ENCODE measurements at regions not wholly inside any gene's neighbourhood (a gene's known extent, or its start where the extent isn't known, plus 50 kb on each side); places are given as distances from the start of the nearest gene placed in this dataset.

- H3K4me3 Mint-ChIP-seq = peak overlapping the region; percentile 1 to 85 (median 62)
- peaks cover 0 to 2% (median 0%) of the 10 kb centered on the region in 3 donors for H3K27me3 Mint-ChIP-seq
- no peaks in the 10 kb centered on the region for H3K36me3 Mint-ChIP-seq
- peak; percentile 27 for DNase-seq
- ATAC-seq (ENCODE audit: low read depth in 2 of 2) = peak; percentile 71 to 73
- peaks cover 0 to 4% (median 2%) of the 10 kb centered on the region in 7 donors for H3K9me3 Mint-ChIP-seq
- peak overlapping the region in 5 of 6 donors; percentile 22 to 81 (median 66) for H3K27ac Mint-ChIP-seq
- H3K4me1 Mint-ChIP-seq = peaks cover 42 to 59% (median 45%) of the 10 kb centered on the region in 3 donors
These were observed 73.9 kb upstream of the DUSP22 start for GRCh38 chr6:218153-219018.

- H3K4me1 Mint-ChIP-seq = peaks cover 39 to 60% (median 43%) of the 10 kb centered on the region in 3 donors
- H3K27me3 Mint-ChIP-seq = no peaks in the 10 kb centered on the region
- DNase-seq = peak; percentile 55
- H3K27ac Mint-ChIP-seq = peak overlapping the region; percentile 22 to 81 (median 72)
- peak; percentile 72 to 77 for ATAC-seq (ENCODE audit: low read depth in 2 of 2)
- H3K4me3 Mint-ChIP-seq = peak overlapping the region; percentile 1 to 85 (median 62)
- peaks cover 0 to 3% (median 0%) of the 10 kb centered on the region in 7 donors for H3K9me3 Mint-ChIP-seq
- H3K36me3 Mint-ChIP-seq = no peaks in the 10 kb centered on the region
These were observed 73.2 kb upstream of the DUSP22 start for GRCh38 chr6:219019-219570.

- Mint-ChIP-seq H3K36me3 (no peaks in the 10 kb centered on the region), H3K27ac (peak overlapping the region in 2 of 6 donors; percentile 49 to 60), H3K4me3 (peak overlapping the region in 4 of 8 donors; percentile 59 to 85 (median 69)), H3K27me3 (no peaks in the 10 kb centered on the region), H3K9me3 (peaks cover 0 to 3% (median 0%) of the 10 kb centered on the region in 7 donors), H3K4me1 (peaks cover 38 to 59% (median 39%) of the 10 kb centered on the region in 3 donors)
- ATAC-seq (ENCODE audit: low read depth in 2 of 2) (no peak), DNase-seq (peak; percentile 27)
These were observed 72.6 kb upstream of the DUSP22 start for GRCh38 chr6:219641-220198.

- DNase-seq = no peak
- Mint-ChIP-seq H3K9me3 (peaks cover 0 to 3% (median 0%) of the 10 kb centered on the region in 7 donors), H3K27me3 (no peaks in the 10 kb centered on the region), H3K27ac (peak overlapping the region in 1 of 6 donors; percentile 49), H3K4me1 (peaks cover 37 to 59% (median 45%) of the 10 kb centered on the region in 3 donors), H3K4me3 (peak overlapping the region in 1 of 8 donors; percentile 59), H3K36me3 (no peaks in the 10 kb centered on the region)
- no peak for ATAC-seq (ENCODE audit: low read depth in 2 of 2)
These were observed 72.0 kb upstream of the DUSP22 start for GRCh38 chr6:220312-220711.

GRCh38 chr6:220721-221475 lies 71.4 kb upstream of the DUSP22 start:
- Mint-ChIP-seq H3K4me3 (no peak overlapping the region), H3K27me3 (no peaks in the 10 kb centered on the region), H3K36me3 (no peaks in the 10 kb centered on the region), H3K4me1 (peaks cover 35 to 59% (median 45%) of the 10 kb centered on the region in 3 donors), H3K27ac (no peak overlapping the region), H3K9me3 (peaks cover 0 to 3% (median 0%) of the 10 kb centered on the region in 7 donors)
- ATAC-seq (ENCODE audit: low read depth in 2 of 2) (no peak), DNase-seq (no peak)

- Mint-ChIP-seq H3K4me1 (peaks cover 34 to 60% (median 45%) of the 10 kb centered on the region in 3 donors), H3K27ac (no peak overlapping the region), H3K36me3 (no peaks in the 10 kb centered on the region), H3K4me3 (no peak overlapping the region), H3K9me3 (peaks cover 0 to 3% (median 0%) of the 10 kb centered on the region in 7 donors), H3K27me3 (no peaks in the 10 kb centered on the region)
- ATAC-seq (ENCODE audit: low read depth in 2 of 2) (no peak), DNase-seq (no peak)
These were observed 70.5 kb upstream of the DUSP22 start for GRCh38 chr6:221531-222349.

- Mint-ChIP-seq H3K4me3 (no peak overlapping the region), H3K36me3 (no peaks in the 10 kb centered on the region), H3K4me1 (peaks cover 31 to 60% (median 46%) of the 10 kb centered on the region in 3 donors), H3K9me3 (no peaks in the 10 kb centered on the region), H3K27me3 (no peaks in the 10 kb centered on the region), H3K27ac (peak overlapping the region in 1 of 6 donors; percentile 9)
- ATAC-seq (ENCODE audit: low read depth in 2 of 2) (no peak), DNase-seq (no peak)
These were observed 69.8 kb upstream of the DUSP22 start for GRCh38 chr6:222468-222867.

GRCh38 chr6:223136-223535 lies 69.2 kb upstream of the DUSP22 start:
- H3K27me3 Mint-ChIP-seq = no peaks in the 10 kb centered on the region
- no peaks in the 10 kb centered on the region for H3K36me3 Mint-ChIP-seq
- no peak overlapping the region for H3K27ac Mint-ChIP-seq
- peaks cover 31 to 60% (median 40%) of the 10 kb centered on the region in 3 donors for H3K4me1 Mint-ChIP-seq
- H3K4me3 Mint-ChIP-seq = no peak overlapping the region
- DNase-seq (no peak), ATAC-seq (ENCODE audit: low read depth in 2 of 2) (no peak)
- H3K9me3 Mint-ChIP-seq = no peaks in the 10 kb centered on the region

- ATAC-seq (ENCODE audit: low read depth in 2 of 2) (no peak), DNase-seq (no peak)
- Mint-ChIP-seq H3K9me3 (no peaks in the 10 kb centered on the region), H3K4me3 (no peak overlapping the region), H3K36me3 (no peaks in the 10 kb centered on the region), H3K27me3 (no peaks in the 10 kb centered on the region), H3K27ac (no peak overlapping the region), H3K4me1 (peaks cover 30 to 55% (median 34%) of the 10 kb centered on the region in 3 donors)
These were observed 68.5 kb upstream of the DUSP22 start for GRCh38 chr6:223763-224162.

GRCh38 chr6:224350-224749 lies 67.9 kb upstream of the DUSP22 start:
- Mint-ChIP-seq H3K36me3 (no peaks in the 10 kb centered on the region), H3K4me1 (peaks cover 24 to 49% (median 28%) of the 10 kb centered on the region in 3 donors), H3K27me3 (no peaks in the 10 kb centered on the region), H3K4me3 (no peak overlapping the region), H3K27ac (peak overlapping the region in 2 of 6 donors; percentile 21 to 47), H3K9me3 (no peaks in the 10 kb centered on the region)
- no peak for DNase-seq
- no peak for ATAC-seq (ENCODE audit: low read depth in 2 of 2)

GRCh38 chr6:225121-225721 lies 67.1 kb upstream of the DUSP22 start:
- no peaks in the 10 kb centered on the region for H3K27me3 Mint-ChIP-seq

GRCh38 chr6:225907-226306 lies 66.4 kb upstream of the DUSP22 start:
- ATAC-seq (ENCODE audit: low read depth in 2 of 2) = no peak
- Mint-ChIP-seq H3K27me3 (no peaks in the 10 kb centered on the region), H3K36me3 (no peaks in the 10 kb centered on the region), H3K4me3 (peak overlapping the region in 1 of 8 donors; percentile 35), H3K4me1 (peaks cover 19 to 39% (median 21%) of the 10 kb centered on the region in 3 donors), H3K9me3 (no peaks in the 10 kb centered on the region), H3K27ac (peak overlapping the region in 3 of 6 donors; percentile 34 to 70 (median 65))
- no peak for DNase-seq

More at GRCh38 chr6:225121-225721, 67.1 kb upstream of the DUSP22 start:
- peak overlapping the region in 4 of 6 donors; percentile 34 to 82 (median 70) for H3K27ac Mint-ChIP-seq
- ATAC-seq (ENCODE audit: low read depth in 2 of 2) (peak; percentile 24 to 36), DNase-seq (no peak)
- H3K36me3 Mint-ChIP-seq = no peaks in the 10 kb centered on the region
- no peaks in the 10 kb centered on the region for H3K9me3 Mint-ChIP-seq
- H3K4me3 Mint-ChIP-seq = peak overlapping the region in 6 of 8 donors; percentile 25 to 77 (median 68)
- peaks cover 19 to 42% (median 21%) of the 10 kb centered on the region in 3 donors for H3K4me1 Mint-ChIP-seq
